ENCODE measurements at regions not wholly inside any gene's neighbourhood (a gene's known extent, or its start where the extent isn't known, plus 50 kb on each side); places are given as distances from the start of the nearest gene placed in this dataset.

GRCh38 chr6:1037430-1038202 is 274.3 kb upstream of the FOXQ1 start:
- no peak for DNase-seq (ENCODE audit: low read depth)

- no peak for DNase-seq (ENCODE audit: low read depth)
Observed at GRCh38 chr6:1035401-1035800, 276.5 kb upstream of the FOXQ1 start.

- DNase-seq (ENCODE audit: low read depth): no peak
Observed at GRCh38 chr6:1031720-1032119, 280.2 kb upstream of the FOXQ1 start.

- peak; percentile 23 for DNase-seq (ENCODE audit: low read depth)
Observed at GRCh38 chr6:1029141-1029540, 282.8 kb upstream of the FOXQ1 start.

- no peak for DNase-seq (ENCODE audit: low read depth)
Observed at GRCh38 chr6:1028723-1029122, 283.2 kb upstream of the FOXQ1 start.

GRCh38 chr6:1027795-1028569 is 283.9 kb upstream of the FOXQ1 start:
- no peak for DNase-seq (ENCODE audit: low read depth)

GRCh38 chr6:1027109-1027794 is 284.6 kb upstream of the FOXQ1 start:
- no peak for DNase-seq (ENCODE audit: low read depth)

GRCh38 chr6:1025821-1026220 is 286.1 kb upstream of the FOXQ1 start:
- no peak for DNase-seq (ENCODE audit: low read depth)

- peak; percentile 11 for DNase-seq (ENCODE audit: low read depth)
Observed at GRCh38 chr6:1024587-1024986, 287.3 kb upstream of the FOXQ1 start.

GRCh38 chr6:1024161-1024560 is 287.7 kb upstream of the FOXQ1 start:
- no peak for DNase-seq (ENCODE audit: low read depth)

GRCh38 chr6:1023229-1023628 is 288.7 kb upstream of the FOXQ1 start:
- DNase-seq (ENCODE audit: low read depth): no peak

- no peak for DNase-seq (ENCODE audit: low read depth)
Observed at GRCh38 chr6:1022719-1023118, 289.2 kb upstream of the FOXQ1 start.

GRCh38 chr6:1020837-1021236 is 291.1 kb upstream of the FOXQ1 start:
- DNase-seq (ENCODE audit: low read depth): no peak

GRCh38 chr6:1020133-1020532 is 291.8 kb upstream of the FOXQ1 start:
- DNase-seq (ENCODE audit: low read depth): no peak

- no peak for DNase-seq (ENCODE audit: low read depth)
Observed at GRCh38 chr6:1018041-1018440, 293.9 kb upstream of the FOXQ1 start.

GRCh38 chr6:1016329-1017302 is 295.3 kb upstream of the FOXQ1 start:
- no peak for DNase-seq (ENCODE audit: low read depth)

- DNase-seq (ENCODE audit: low read depth): no peak
Observed at GRCh38 chr6:1015825-1016224, 296.1 kb upstream of the FOXQ1 start.

- no peak for DNase-seq (ENCODE audit: low read depth)
Observed at GRCh38 chr6:1014431-1014807, 297.5 kb upstream of the FOXQ1 start.

- DNase-seq (ENCODE audit: low read depth): no peak
Observed at GRCh38 chr6:1013656-1014430, 298.1 kb upstream of the FOXQ1 start.

- no peak for DNase-seq (ENCODE audit: low read depth)
Observed at GRCh38 chr6:1009103-1009502, 302.8 kb upstream of the FOXQ1 start.
